Glutamatergic neuron (in vitro differentiated cells): ENCODE measurements at regions not wholly inside any gene's neighbourhood (a gene's known extent, or its start where the extent isn't known, plus 50 kb on each side); places are given as distances from the start of the nearest gene placed in this dataset.

Experiments
- DNase-seq: peaks from one replicate; pipeline ENCODE4 v3.0.0; 2022
- H3K27ac Mint-ChIP-seq: one replicate; pipeline ENCODE4 v1.8.0; 2020; ENCODE audit warnings: mild to moderate bottlenecking, mixed read lengths, inconsistent platforms; ENCODE audit not compliant: unreplicated experiment
- H3K27me3 Mint-ChIP-seq: one replicate; pipeline ENCODE4 v1.8.0; 2020; ENCODE audit warnings: mild to moderate bottlenecking, moderate library complexity, mixed read lengths, inconsistent platforms; ENCODE audit not compliant: unreplicated experiment
- H3K36me3 Mint-ChIP-seq: one replicate; pipeline ENCODE4 v1.8.0; 2020; ENCODE audit warnings: mild to moderate bottlenecking, mixed read lengths, inconsistent platforms; ENCODE audit not compliant: unreplicated experiment
- H3K4me1 Mint-ChIP-seq: one replicate; pipeline ENCODE4 v1.8.0; 2020; ENCODE audit warnings: mild to moderate bottlenecking, low read depth, mixed read lengths, inconsistent platforms; ENCODE audit not compliant: unreplicated experiment
- H3K4me3 Mint-ChIP-seq: one replicate; pipeline ENCODE4 v1.8.0; 2020; ENCODE audit warnings: mild to moderate bottlenecking, mixed read lengths, inconsistent platforms; ENCODE audit not compliant: unreplicated experiment
- H3K9me3 Mint-ChIP-seq: one replicate; pipeline ENCODE4 v1.8.0; 2020; ENCODE audit warnings: mild to moderate bottlenecking, moderate library complexity, mixed read lengths, inconsistent platforms; ENCODE audit not compliant: unreplicated experiment
- CTCF ChIP-seq: fragments of 200-600 bp; sonication (generic); IDR thresholded peaks from one replicate; pipeline ENCODE4 v1.5.0; 2021; ENCODE audit not compliant: partially characterized antibody, unreplicated experiment

DNA sequence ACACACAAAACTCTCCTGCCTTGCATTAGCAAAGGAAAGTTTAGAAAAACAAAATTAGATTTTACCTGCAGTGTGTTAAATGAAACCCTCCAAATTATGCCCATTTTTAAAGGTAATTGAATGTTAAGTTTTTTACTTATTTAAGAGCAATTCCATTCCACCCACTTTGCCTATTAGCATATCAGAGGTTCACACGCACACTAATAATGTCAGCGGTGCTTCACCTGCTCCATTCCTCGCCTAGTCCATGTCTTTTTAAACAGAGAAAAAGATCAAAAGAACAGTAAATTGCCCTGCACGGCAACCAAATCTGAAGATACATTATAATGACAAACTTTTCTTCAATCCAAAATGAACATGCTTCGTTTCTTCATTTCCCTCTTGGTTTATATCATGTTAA lies 97.3 kb upstream of the LRRN1 start:
- no peak for TF ChIP-seq CTCF
- H3K9me3 Mint-ChIP-seq = no peaks in the 10 kb centered on the region
- no peak overlapping the region for H3K27ac Mint-ChIP-seq
- no peaks in the 10 kb centered on the region for H3K27me3 Mint-ChIP-seq
- no peak for DNase-seq
- H3K36me3 Mint-ChIP-seq = no peaks in the 10 kb centered on the region
- no peak overlapping the region for H3K4me3 Mint-ChIP-seq
- H3K4me1 Mint-ChIP-seq = no peaks in the 10 kb centered on the region

GRCh38 chr3:3699816-3700633 lies 99.2 kb upstream of the LRRN1 start:
- Mint-ChIP-seq H3K27me3 (no peaks in the 10 kb centered on the region), H3K27ac (no peak overlapping the region), H3K36me3 (no peaks in the 10 kb centered on the region), H3K4me3 (no peak overlapping the region), H3K4me1 (no peaks in the 10 kb centered on the region), H3K9me3 (no peaks in the 10 kb centered on the region)
- DNase-seq = no peak
- TF ChIP-seq CTCF = no peak

DNA sequence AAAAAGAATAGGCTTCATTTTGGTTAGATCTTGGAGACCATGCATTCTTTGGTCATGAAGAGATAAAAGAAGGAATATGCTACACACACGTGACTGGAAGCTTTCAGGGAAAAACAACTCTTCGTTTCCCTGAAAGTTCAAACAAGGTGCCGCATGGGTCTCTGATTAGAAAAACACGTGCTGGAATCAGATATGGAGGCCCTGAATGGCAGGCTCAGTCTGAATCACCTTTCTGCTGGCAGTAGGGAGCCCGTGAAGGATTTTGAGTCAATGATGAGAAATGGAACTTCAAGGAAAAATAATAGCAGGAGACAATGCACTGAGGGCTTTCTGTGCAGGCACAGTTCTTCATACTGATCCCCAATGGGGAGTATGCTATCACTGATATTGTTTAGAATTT lies 99.8 kb upstream of the LRRN1 start:
- no peak for TF ChIP-seq CTCF
- DNase-seq = no peak
- no peaks in the 10 kb centered on the region for H3K9me3 Mint-ChIP-seq
- H3K27ac Mint-ChIP-seq = no peak overlapping the region
- H3K27me3 Mint-ChIP-seq = no peaks in the 10 kb centered on the region
- no peaks in the 10 kb centered on the region for H3K4me1 Mint-ChIP-seq
- H3K4me3 Mint-ChIP-seq = no peak overlapping the region
- H3K36me3 Mint-ChIP-seq = no peaks in the 10 kb centered on the region

- no peaks in the 10 kb centered on the region for H3K9me3 Mint-ChIP-seq
- peaks cover 5% of the 10 kb centered on the region for H3K36me3 Mint-ChIP-seq
- no peak for TF ChIP-seq CTCF
- no peaks in the 10 kb centered on the region for H3K27me3 Mint-ChIP-seq
- H3K4me1 Mint-ChIP-seq = no peaks in the 10 kb centered on the region
- H3K4me3 Mint-ChIP-seq = no peak overlapping the region
- no peak for DNase-seq
- H3K27ac Mint-ChIP-seq = no peak overlapping the region
Observed at GRCh38 chr3:3696345-3696744, 102.9 kb upstream of the LRRN1 start.

GRCh38 chr3:3693593-3693992 lies 105.6 kb upstream of the LRRN1 start:
- Mint-ChIP-seq H3K4me1 (peaks cover 7% of the 10 kb centered on the region), H3K27ac (no peak overlapping the region), H3K27me3 (no peaks in the 10 kb centered on the region), H3K4me3 (no peak overlapping the region), H3K36me3 (peaks cover 5% of the 10 kb centered on the region), H3K9me3 (peaks cover 2% of the 10 kb centered on the region)
- no peak for DNase-seq
- no peak for TF ChIP-seq CTCF
